Gastrocnemius medialis (tissue), 4 donors: ENCODE measurements at regions not wholly inside any gene's neighbourhood (a gene's known extent, or its start where the extent isn't known, plus 50 kb on each side); places are given as distances from the start of the nearest gene placed in this dataset.

Experiments used
- ATAC-seq, 2 donors: fragments of 150-250 bp; one replicate each; pipeline ENCODE4 v1.9.1; 2016
- DNase-seq, 2 donors: peaks; one replicate each; pipeline ENCODE4 v3.0.0-alpha.2; 2019
- H3K27ac ChIP-seq, 4 donors: fragments of 200-600 bp; sonication (generic); 1 replicate in 1 of 4; 2 replicates in 3 of 4; pipeline ENCODE4 v1.5.1; 2016 to 2018; ENCODE audit warnings: mild to moderate bottlenecking in 2 of 4, moderate library complexity in 1 of 4
- H3K27me3 ChIP-seq, 3 donors: fragments of 200-600 bp; sonication (generic) in 2 of 3; 1 replicate in 1 of 3; 2 replicates in 2 of 3; pipeline versions ENCODE4 v1.5.1 to v1.6.0; 2016 to 2019; ENCODE audit warnings: mild to moderate bottlenecking in 1 of 3, moderate library complexity in 1 of 3
- H3K36me3 ChIP-seq, 2 donors: fragments of 200-600 bp; sonication (generic) in 1 of 2; one replicate each; pipeline ENCODE4 v1.5.1; 2017 to 2018
- H3K4me1 ChIP-seq, 2 donors: fragments of 200-600 bp; sonication (generic) in 1 of 2; one replicate each; pipeline ENCODE4 v1.5.1; 2016 to 2017; ENCODE audit warnings: mild to moderate bottlenecking in 2 of 2
- H3K4me3 ChIP-seq, 4 donors: fragments of 200-600 bp; sonication (generic) in 3 of 4; 1 replicate in 1 of 4; 2 replicates in 3 of 4; pipeline ENCODE4 v1.5.1; 2016 to 2019; ENCODE audit warnings: mild to moderate bottlenecking in 2 of 4
- H3K9me3 ChIP-seq, 3 donors: fragments of 200-600 bp; sonication (generic) in 2 of 3; 1 replicate in 1 of 3; 2 replicates in 2 of 3; pipeline ENCODE4 v1.5.1; 2016 to 2019
- POLR2A ChIP-seq, 2 donors: fragments of 450-650 bp; IDR thresholded peaks; one replicate each; pipeline ENCODE4 v1.6.1; 2017; ENCODE audit warnings: antibody characterized with exemption in 2 of 2, mild to moderate bottlenecking in 2 of 2, moderate library complexity in 2 of 2
- in situ Hi-C, 4 donors: fragments of 200-750 bp; cut with MboI; loops; one replicate each; pipeline versions ENCODE4 v1.15.0 to v1.8.0; 2017; ENCODE audit warnings: low sequenced_read_pairs in 4 of 4
- intact Hi-C: fragments of 100-400 bp; cut with DNase I; formaldehyde crosslinking; loops from one replicate; pipeline ENCODE4 v1.15.1; 2023; ENCODE audit warnings: low total_unique reads
- TF ChIP-seq, protein P1 (sequence below), 5 experiments: fragments of 450-650 bp in 3 of 5; fragments of 200-600 bp in 2 of 5; sonication (generic) in 2 of 5; IDR thresholded peaks in 4 of 5; conservative IDR thresholded peaks in 1 of 5; 1 replicate in 4 of 5; 2 replicates in 1 of 5; pipeline ENCODE4 v1.5.1; 2016 to 2019; ENCODE audit warnings: antibody characterized with exemption in 5 of 5, mild to moderate bottlenecking in 3 of 5, moderate library complexity in 3 of 5

DNA sequence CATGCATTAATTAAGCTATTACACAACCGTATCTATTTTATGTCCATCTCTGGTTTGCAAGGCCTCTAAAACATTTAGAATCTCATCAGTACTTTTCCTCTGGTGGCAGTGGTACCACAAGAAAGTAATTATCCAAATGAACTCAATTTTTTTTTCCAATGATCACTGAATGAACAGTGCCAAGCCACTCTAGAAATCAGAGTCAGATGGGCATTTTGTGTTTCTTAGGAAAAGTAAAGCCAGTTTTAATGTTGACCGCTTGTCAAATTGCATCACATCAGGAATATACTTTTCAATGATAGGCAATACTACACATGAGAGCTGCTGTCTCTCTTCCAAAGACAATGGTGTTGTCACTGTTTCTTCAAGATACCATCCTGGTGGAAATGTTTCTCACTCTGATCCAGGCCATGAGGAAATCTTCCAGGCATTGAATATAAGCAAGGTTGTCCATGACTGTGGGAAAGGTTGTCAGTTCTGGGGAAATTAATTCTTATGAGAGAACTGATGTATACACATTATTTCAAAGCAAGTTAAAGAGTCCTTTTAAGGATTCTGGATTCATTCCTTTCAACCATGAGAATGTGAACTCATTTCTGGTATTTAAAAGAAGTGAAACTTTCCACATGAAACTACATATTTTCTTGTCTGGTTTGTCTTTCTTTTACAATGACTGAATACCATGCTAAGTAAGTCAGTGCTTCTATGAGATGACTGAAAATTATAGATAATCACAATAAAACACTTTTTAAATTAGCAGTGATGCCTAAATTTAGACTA, 108.8 kb upstream of the TCF21 start:
- in situ Hi-C loops = no loop called here
- no peak overlapping the region for H3K27ac ChIP-seq
- no peak for TF ChIP-seq POLR2A (IDR thresholded peaks at IDR 0.05)
- TF ChIP-seq, protein P1, sequence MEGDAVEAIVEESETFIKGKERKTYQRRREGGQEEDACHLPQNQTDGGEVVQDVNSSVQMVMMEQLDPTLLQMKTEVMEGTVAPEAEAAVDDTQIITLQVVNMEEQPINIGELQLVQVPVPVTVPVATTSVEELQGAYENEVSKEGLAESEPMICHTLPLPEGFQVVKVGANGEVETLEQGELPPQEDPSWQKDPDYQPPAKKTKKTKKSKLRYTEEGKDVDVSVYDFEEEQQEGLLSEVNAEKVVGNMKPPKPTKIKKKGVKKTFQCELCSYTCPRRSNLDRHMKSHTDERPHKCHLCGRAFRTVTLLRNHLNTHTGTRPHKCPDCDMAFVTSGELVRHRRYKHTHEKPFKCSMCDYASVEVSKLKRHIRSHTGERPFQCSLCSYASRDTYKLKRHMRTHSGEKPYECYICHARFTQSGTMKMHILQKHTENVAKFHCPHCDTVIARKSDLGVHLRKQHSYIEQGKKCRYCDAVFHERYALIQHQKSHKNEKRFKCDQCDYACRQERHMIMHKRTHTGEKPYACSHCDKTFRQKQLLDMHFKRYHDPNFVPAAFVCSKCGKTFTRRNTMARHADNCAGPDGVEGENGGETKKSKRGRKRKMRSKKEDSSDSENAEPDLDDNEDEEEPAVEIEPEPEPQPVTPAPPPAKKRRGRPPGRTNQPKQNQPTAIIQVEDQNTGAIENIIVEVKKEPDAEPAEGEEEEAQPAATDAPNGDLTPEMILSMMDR (IDR thresholded peaks at IDR 0.05 in 4 of 5, conservative IDR thresholded peaks at IDR 0.05 in 1 of 5) = no peak

DNA sequence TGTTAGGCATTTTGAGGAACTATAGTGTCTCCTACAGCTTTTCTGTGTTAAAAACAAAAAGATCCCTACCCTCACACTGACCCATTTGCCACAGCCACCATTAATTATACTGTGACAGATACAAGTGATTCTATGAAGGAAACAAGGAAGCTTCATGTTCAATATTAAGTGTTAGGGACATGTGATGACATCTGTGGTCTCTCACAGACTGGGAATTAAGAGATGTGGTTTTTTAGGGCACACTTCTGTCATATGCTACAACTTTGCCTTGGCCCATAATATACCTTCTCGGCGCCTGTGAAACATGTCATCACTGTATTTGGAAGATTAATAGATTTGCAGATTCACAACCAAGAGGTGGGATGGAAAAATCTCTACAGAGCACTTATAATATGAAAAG, 102.9 kb upstream of the TCF21 start:
- Histone ChIP-seq H3K4me3 (no peak overlapping the region), H3K9me3 (no peaks in the 10 kb centered on the region), H3K27me3 (no peaks in the 10 kb centered on the region), H3K36me3 (no peaks in the 10 kb centered on the region), H3K4me1 (no peaks in the 10 kb centered on the region), H3K27ac (no peak overlapping the region)
- ATAC-seq (no peak), DNase-seq (no peak)
- TF ChIP-seq POLR2A (IDR thresholded peaks at IDR 0.05) = no peak
- TF ChIP-seq, protein P1 (IDR thresholded peaks at IDR 0.05 in 4 of 5, conservative IDR thresholded peaks at IDR 0.05 in 1 of 5) = no peak
- intact Hi-C loops = no loop called here
- in situ Hi-C loops = no loop called here

More for the DNA sequence above, 108.8 kb upstream of the TCF21 start:
- Histone ChIP-seq H3K27me3 (no peaks in the 10 kb centered on the region), H3K4me3 (no peak overlapping the region), H3K9me3 (no peaks in the 10 kb centered on the region), H3K36me3 (no peaks in the 10 kb centered on the region), H3K4me1 (no peaks in the 10 kb centered on the region)
- DNase-seq = no peak
- intact Hi-C loops = no loop called here
- ATAC-seq = no peak

GRCh38 chr6:133787122-133787521, 101.8 kb upstream of the TCF21 start:
- DNase-seq (no peak), ATAC-seq (no peak)
- Histone ChIP-seq H3K4me3 (no peak overlapping the region), H3K36me3 (no peaks in the 10 kb centered on the region), H3K27ac (no peak overlapping the region), H3K27me3 (no peaks in the 10 kb centered on the region), H3K4me1 (no peaks in the 10 kb centered on the region), H3K9me3 (no peaks in the 10 kb centered on the region)
- in situ Hi-C loops (no loop called here), intact Hi-C loops (no loop called here)
- TF ChIP-seq POLR2A (IDR thresholded peaks at IDR 0.05) = no peak
- TF ChIP-seq, protein P1 (IDR thresholded peaks at IDR 0.05 in 4 of 5, conservative IDR thresholded peaks at IDR 0.05 in 1 of 5) = no peak

GRCh38 chr6:133787859-133788505, 100.9 kb upstream of the TCF21 start:
- intact Hi-C loops = no loop called here
- ATAC-seq = no peak
- TF ChIP-seq, protein P1 (IDR thresholded peaks at IDR 0.05 in 4 of 5, conservative IDR thresholded peaks at IDR 0.05 in 1 of 5) = no peak
- no peak for TF ChIP-seq POLR2A (IDR thresholded peaks at IDR 0.05)
- H3K36me3 ChIP-seq = no peaks in the 10 kb centered on the region
- H3K4me1 ChIP-seq = no peaks in the 10 kb centered on the region
- no peaks in the 10 kb centered on the region for H3K27me3 ChIP-seq
- no peak overlapping the region for H3K4me3 ChIP-seq
- no peak for DNase-seq
- no peaks in the 10 kb centered on the region for H3K9me3 ChIP-seq
- H3K27ac ChIP-seq = no peak overlapping the region
- in situ Hi-C loops = no loop called here
